ENCODE measurements at regions not wholly inside any gene's neighbourhood (a gene's known extent, or its start where the extent isn't known, plus 50 kb on each side); places are given as distances from the start of the nearest gene placed in this dataset.

DNA sequence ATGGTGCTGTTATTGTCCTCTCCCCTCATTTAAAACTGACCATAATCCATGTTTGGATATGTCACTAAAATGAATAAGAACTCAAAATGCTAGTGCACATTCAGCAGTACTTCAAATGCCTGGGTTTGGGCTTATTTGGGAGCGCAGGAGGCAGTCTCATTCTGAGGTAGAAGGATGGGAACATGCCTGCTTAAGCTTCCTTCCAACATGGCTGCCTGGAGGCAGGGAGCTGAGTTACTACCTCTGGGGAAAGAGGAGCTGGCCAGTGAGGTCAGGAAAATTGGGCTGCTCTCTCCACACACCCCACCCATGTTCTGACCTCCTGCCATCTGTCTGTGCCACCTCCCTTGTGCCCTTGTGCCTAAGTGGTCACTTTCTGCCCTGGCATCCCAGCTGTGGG is 85.7 kb downstream of the PTPRS start:
- Histone ChIP-seq H3K27me3 (ENCODE audit: control insufficient read depth, insufficient read depth, low read length) (no peaks in the 10 kb centered on the region), H3K4me1 (ENCODE audit: control insufficient read depth, insufficient read depth, low read length) (no peaks in the 10 kb centered on the region), H3K27ac (ENCODE audit: low read depth, low read length) (no peak overlapping the region), H3K9ac (ENCODE audit: low read length) (no peak overlapping the region), H3K4me3 (ENCODE audit: low read length) (no peak overlapping the region), H3K36me3 (ENCODE audit: control insufficient read depth, insufficient read depth, low read length) (peaks cover 5% of the 10 kb centered on the region)

DNA sequence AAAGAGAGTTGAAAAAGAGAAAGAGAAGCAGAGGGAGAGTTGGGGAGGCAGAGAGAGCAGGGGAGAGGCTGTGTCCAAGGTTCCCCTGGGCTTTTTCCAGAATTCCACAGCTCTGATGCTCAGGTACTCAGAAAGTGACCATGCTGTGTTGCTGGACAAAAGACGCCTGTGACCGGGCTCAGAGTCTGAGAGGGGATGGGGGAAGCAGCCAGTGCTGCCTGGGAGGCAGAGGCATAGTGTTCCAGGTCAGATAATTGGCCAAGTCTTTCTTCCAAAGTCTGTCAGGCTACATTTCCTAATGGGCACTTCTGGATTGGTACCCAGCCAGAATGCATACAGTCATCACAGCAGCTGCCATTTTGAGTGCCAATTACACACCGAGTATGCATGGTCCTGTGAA is 86.1 kb downstream of the PTPRS start:
- no peak overlapping the region for H3K9ac ChIP-seq (ENCODE audit: low read length)
- H3K4me3 ChIP-seq (ENCODE audit: low read length), result no peak overlapping the region
- peaks cover 5% of the 10 kb centered on the region for H3K36me3 ChIP-seq (ENCODE audit: control insufficient read depth, insufficient read depth, low read length)
- no peak overlapping the region for H3K27ac ChIP-seq (ENCODE audit: low read depth, low read length)
- H3K4me1 ChIP-seq (ENCODE audit: control insufficient read depth, insufficient read depth, low read length), result no peaks in the 10 kb centered on the region
- no peaks in the 10 kb centered on the region for H3K27me3 ChIP-seq (ENCODE audit: control insufficient read depth, insufficient read depth, low read length)

- Histone ChIP-seq H3K36me3 (ENCODE audit: control insufficient read depth, insufficient read depth, low read length) (peaks cover 5% of the 10 kb centered on the region), H3K4me3 (ENCODE audit: low read length) (no peak overlapping the region), H3K27ac (ENCODE audit: low read depth, low read length) (no peak overlapping the region), H3K4me1 (ENCODE audit: control insufficient read depth, insufficient read depth, low read length) (no peaks in the 10 kb centered on the region), H3K27me3 (ENCODE audit: control insufficient read depth, insufficient read depth, low read length) (no peaks in the 10 kb centered on the region), H3K9ac (ENCODE audit: low read length) (no peak overlapping the region)
Measured at GRCh38 chr19:5253406-5254110, 87.1 kb downstream of the PTPRS start.

- no peaks in the 10 kb centered on the region for H3K27me3 ChIP-seq (ENCODE audit: control insufficient read depth, insufficient read depth, low read length)
- no peaks in the 10 kb centered on the region for H3K4me1 ChIP-seq (ENCODE audit: control insufficient read depth, insufficient read depth, low read length)
- H3K4me3 ChIP-seq (ENCODE audit: low read length), result no peak overlapping the region
- peaks cover 5% of the 10 kb centered on the region for H3K36me3 ChIP-seq (ENCODE audit: control insufficient read depth, insufficient read depth, low read length)
- no peak overlapping the region for H3K27ac ChIP-seq (ENCODE audit: low read depth, low read length)
- no peak overlapping the region for H3K9ac ChIP-seq (ENCODE audit: low read length)
Measured at GRCh38 chr19:5251096-5252065, 89.2 kb downstream of the PTPRS start.

DNA sequence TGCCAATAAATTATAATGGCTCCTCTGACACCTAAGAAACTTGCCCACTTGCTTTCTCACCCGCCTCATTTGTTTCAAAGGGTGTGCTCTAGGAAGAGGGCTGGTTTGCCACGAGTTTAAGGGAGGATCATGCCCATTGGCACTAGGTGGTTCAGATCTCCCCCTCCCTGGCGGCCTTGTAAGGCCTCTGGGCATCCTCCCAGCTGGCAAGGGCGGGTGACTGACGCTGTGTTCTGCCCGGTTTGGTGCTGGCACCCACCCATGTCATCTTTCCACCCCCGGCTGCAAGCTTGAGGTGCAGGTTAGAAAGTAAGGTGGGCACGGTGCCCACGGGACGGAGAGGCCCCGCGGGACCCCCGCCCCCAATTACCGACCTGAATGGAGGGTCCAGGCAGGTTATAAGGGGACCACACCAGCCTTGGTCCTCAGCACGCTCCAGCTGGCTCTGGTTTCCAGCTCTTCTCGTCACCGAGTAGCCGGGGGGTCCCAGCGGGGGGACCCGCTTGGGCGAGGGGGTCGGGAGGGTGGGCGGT is 90.4 kb downstream of the PTPRS start:
- no peaks in the 10 kb centered on the region for H3K27me3 ChIP-seq (ENCODE audit: control insufficient read depth, insufficient read depth, low read length)
- H3K27ac ChIP-seq (ENCODE audit: low read depth, low read length), result no peak overlapping the region
- no peak overlapping the region for H3K9ac ChIP-seq (ENCODE audit: low read length)
- H3K4me1 ChIP-seq (ENCODE audit: control insufficient read depth, insufficient read depth, low read length), result no peaks in the 10 kb centered on the region
- no peak overlapping the region for H3K4me3 ChIP-seq (ENCODE audit: low read length)
- no peaks in the 10 kb centered on the region for H3K36me3 ChIP-seq (ENCODE audit: control insufficient read depth, insufficient read depth, low read length)

GRCh38 chr19:5249526-5249925 is 91.1 kb downstream of the PTPRS start:
- H3K4me1 ChIP-seq (ENCODE audit: control insufficient read depth, insufficient read depth, low read length), result no peaks in the 10 kb centered on the region
- H3K4me3 ChIP-seq (ENCODE audit: low read length), result no peak overlapping the region
- H3K27ac ChIP-seq (ENCODE audit: low read depth, low read length), result no peak overlapping the region
- no peak overlapping the region for H3K9ac ChIP-seq (ENCODE audit: low read length)
- H3K36me3 ChIP-seq (ENCODE audit: control insufficient read depth, insufficient read depth, low read length), result no peaks in the 10 kb centered on the region
- H3K27me3 ChIP-seq (ENCODE audit: control insufficient read depth, insufficient read depth, low read length), result no peaks in the 10 kb centered on the region

GRCh38 chr19:5247957-5248705 is 92.5 kb downstream of the PTPRS start:
- Histone ChIP-seq H3K27me3 (ENCODE audit: control insufficient read depth, insufficient read depth, low read length) (no peaks in the 10 kb centered on the region), H3K9ac (ENCODE audit: low read length) (no peak overlapping the region), H3K4me3 (ENCODE audit: low read length) (no peak overlapping the region), H3K36me3 (ENCODE audit: control insufficient read depth, insufficient read depth, low read length) (peaks cover 3% of the 10 kb centered on the region), H3K4me1 (ENCODE audit: control insufficient read depth, insufficient read depth, low read length) (no peaks in the 10 kb centered on the region), H3K27ac (ENCODE audit: low read depth, low read length) (no peak overlapping the region)

- Histone ChIP-seq H3K4me3 (ENCODE audit: low read length) (no peak overlapping the region), H3K27me3 (ENCODE audit: control insufficient read depth, insufficient read depth, low read length) (no peaks in the 10 kb centered on the region), H3K4me1 (ENCODE audit: control insufficient read depth, insufficient read depth, low read length) (no peaks in the 10 kb centered on the region), H3K36me3 (ENCODE audit: control insufficient read depth, insufficient read depth, low read length) (peaks cover 3% of the 10 kb centered on the region), H3K27ac (ENCODE audit: low read depth, low read length) (no peak overlapping the region), H3K9ac (ENCODE audit: low read length) (no peak overlapping the region)
Measured at GRCh38 chr19:5246554-5247155, 94.0 kb downstream of the PTPRS start.

GRCh38 chr19:5245631-5246553 is 94.7 kb downstream of the PTPRS start:
- Histone ChIP-seq H3K4me3 (ENCODE audit: low read length) (no peak overlapping the region), H3K4me1 (ENCODE audit: control insufficient read depth, insufficient read depth, low read length) (no peaks in the 10 kb centered on the region), H3K9ac (ENCODE audit: low read length) (no peak overlapping the region), H3K27ac (ENCODE audit: low read depth, low read length) (no peak overlapping the region), H3K27me3 (ENCODE audit: control insufficient read depth, insufficient read depth, low read length) (no peaks in the 10 kb centered on the region), H3K36me3 (ENCODE audit: control insufficient read depth, insufficient read depth, low read length) (peaks cover 3% of the 10 kb centered on the region)

GRCh38 chr19:5244351-5244750 is 96.3 kb downstream of the PTPRS start:
- Histone ChIP-seq H3K9ac (ENCODE audit: low read length) (no peak overlapping the region), H3K4me3 (ENCODE audit: low read length) (no peak overlapping the region), H3K36me3 (ENCODE audit: control insufficient read depth, insufficient read depth, low read length) (peaks cover 3% of the 10 kb centered on the region), H3K27me3 (ENCODE audit: control insufficient read depth, insufficient read depth, low read length) (no peaks in the 10 kb centered on the region), H3K27ac (ENCODE audit: low read depth, low read length) (no peak overlapping the region), H3K4me1 (ENCODE audit: control insufficient read depth, insufficient read depth, low read length) (no peaks in the 10 kb centered on the region)

DNA sequence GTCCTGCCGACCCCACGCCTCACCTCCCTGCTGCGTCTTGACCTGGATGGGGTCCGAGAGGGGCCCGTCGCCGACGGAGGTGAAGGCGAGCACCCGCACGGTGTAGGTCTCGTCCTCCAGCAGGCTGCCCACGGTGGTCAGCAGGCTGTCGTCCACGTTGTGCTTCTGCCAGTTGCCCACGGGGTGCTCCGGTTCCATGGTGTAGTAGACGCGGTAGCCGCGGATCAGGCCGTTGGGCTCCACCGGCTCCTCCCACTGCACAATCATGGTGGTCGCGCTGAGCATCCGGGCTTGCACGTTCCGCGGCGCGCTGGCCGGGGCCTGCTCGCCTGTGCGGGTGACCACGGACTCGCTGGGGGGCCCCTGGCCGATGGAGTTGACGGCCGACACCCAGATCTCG is 96.7 kb downstream of the PTPRS start:
- H3K9ac ChIP-seq (ENCODE audit: low read length), result no peak overlapping the region
- H3K4me1 ChIP-seq (ENCODE audit: control insufficient read depth, insufficient read depth, low read length), result no peaks in the 10 kb centered on the region
- no peak overlapping the region for H3K27ac ChIP-seq (ENCODE audit: low read depth, low read length)
- H3K36me3 ChIP-seq (ENCODE audit: control insufficient read depth, insufficient read depth, low read length), result peaks cover 5% of the 10 kb centered on the region
- H3K4me3 ChIP-seq (ENCODE audit: low read length), result no peak overlapping the region
- no peaks in the 10 kb centered on the region for H3K27me3 ChIP-seq (ENCODE audit: control insufficient read depth, insufficient read depth, low read length)
